PC-9 (cell line): ENCODE measurements at regions not wholly inside any gene's neighbourhood (a gene's known extent, or its start where the extent isn't known, plus 50 kb on each side); places are given as distances from the start of the nearest gene placed in this dataset.

ENCODE experiments used
- EZH2 ChIP-seq: fragments of 200-600 bp; sonication (generic); IDR thresholded peaks from 2 replicates; pipeline ENCODE4 v1.8.0; 2017; ENCODE audit warnings: antibody characterized with exemption, low read depth
- TF ChIP-seq, protein P1 (sequence below): fragments of 200-600 bp; sonication (generic); conservative IDR thresholded peaks from 2 replicates; pipeline ENCODE4 v1.6.1; 2017; ENCODE audit warnings: mixed run types, antibody characterized with exemption, mild to moderate bottlenecking, moderate library complexity

DNA sequence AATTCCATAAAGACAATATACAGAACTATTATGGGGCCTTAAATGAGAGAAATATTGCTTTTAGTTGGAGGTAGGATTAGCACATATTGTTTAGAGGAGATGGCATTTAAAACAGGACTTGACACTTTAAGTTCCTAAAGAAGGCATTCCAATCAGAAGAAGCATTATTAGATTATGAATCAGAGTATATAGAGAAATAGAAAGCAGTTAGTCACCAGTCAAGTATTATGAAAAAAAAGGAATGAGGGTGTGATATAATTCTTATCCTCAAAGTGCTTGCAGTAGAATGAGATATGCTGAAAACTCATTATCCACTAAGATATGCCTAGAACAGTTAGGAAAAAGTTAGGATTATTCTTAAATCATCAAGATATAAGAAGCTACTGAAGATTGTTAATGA, 456.2 kb downstream of the ZNF385D start:
- TF ChIP-seq, protein P1, sequence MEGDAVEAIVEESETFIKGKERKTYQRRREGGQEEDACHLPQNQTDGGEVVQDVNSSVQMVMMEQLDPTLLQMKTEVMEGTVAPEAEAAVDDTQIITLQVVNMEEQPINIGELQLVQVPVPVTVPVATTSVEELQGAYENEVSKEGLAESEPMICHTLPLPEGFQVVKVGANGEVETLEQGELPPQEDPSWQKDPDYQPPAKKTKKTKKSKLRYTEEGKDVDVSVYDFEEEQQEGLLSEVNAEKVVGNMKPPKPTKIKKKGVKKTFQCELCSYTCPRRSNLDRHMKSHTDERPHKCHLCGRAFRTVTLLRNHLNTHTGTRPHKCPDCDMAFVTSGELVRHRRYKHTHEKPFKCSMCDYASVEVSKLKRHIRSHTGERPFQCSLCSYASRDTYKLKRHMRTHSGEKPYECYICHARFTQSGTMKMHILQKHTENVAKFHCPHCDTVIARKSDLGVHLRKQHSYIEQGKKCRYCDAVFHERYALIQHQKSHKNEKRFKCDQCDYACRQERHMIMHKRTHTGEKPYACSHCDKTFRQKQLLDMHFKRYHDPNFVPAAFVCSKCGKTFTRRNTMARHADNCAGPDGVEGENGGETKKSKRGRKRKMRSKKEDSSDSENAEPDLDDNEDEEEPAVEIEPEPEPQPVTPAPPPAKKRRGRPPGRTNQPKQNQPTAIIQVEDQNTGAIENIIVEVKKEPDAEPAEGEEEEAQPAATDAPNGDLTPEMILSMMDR = no peak
- TF ChIP-seq EZH2 = no peak
